H1 (cell line): ENCODE measurements at regions not wholly inside any gene's neighbourhood (a gene's known extent, or its start where the extent isn't known, plus 50 kb on each side); places are given as distances from the start of the nearest gene placed in this dataset.

Source experiments
- RBBP5 ChIP-seq: IDR thresholded peaks from 2 replicates; pipeline ENCODE4 v1.7.1; 2012; ENCODE audit warnings: low read depth, mild to moderate bottlenecking, inconsistent platforms, low read length, moderate library complexity, borderline replicate concordance
- RXRA ChIP-seq: IDR thresholded peaks from 2 replicates; pipeline ENCODE4 v1.6.1; 2011; ENCODE audit warnings: low read depth, mild to moderate bottlenecking, low read length, moderate library complexity; ENCODE audit not compliant: insufficient read depth
- SAP30 ChIP-seq: fragments of 300-600 bp; sonication (generic); IDR thresholded peaks from 2 replicates; pipeline ENCODE4 v1.7.1; 2012; ENCODE audit warnings: low read length, moderate library complexity, mild to moderate bottlenecking, inconsistent platforms; ENCODE audit not compliant: insufficient read depth, insufficient replicate concordance
- SP1 ChIP-seq: IDR thresholded peaks from 2 replicates; pipeline ENCODE4 v1.6.1; 2011; ENCODE audit warnings: low read depth, low read length
- USF2 ChIP-seq: IDR thresholded peaks from 2 replicates; pipeline ENCODE4 v1.6.1; 2011; ENCODE audit warnings: low read length, improper control_type of control experiment
- ZNF274 ChIP-seq: IDR thresholded peaks from 2 replicates; pipeline ENCODE4 v1.7.0; 2012; ENCODE audit warnings: low read length, borderline replicate concordance; ENCODE audit errors: extremely low read depth

GRCh38 chr6:9532621-9533557 lies 882.0 kb downstream of the TFAP2A start (continued):
- no peak for TF ChIP-seq RBBP5
- no peak for TF ChIP-seq RXRA
- no peak for TF ChIP-seq USF2
- TF ChIP-seq ZNF274, result no peak
- no peak for TF ChIP-seq SP1
- no peak for TF ChIP-seq SAP30
- TF ChIP-seq, all 59 proteins: peak for 0
